ENCODE measurements at regions not wholly inside any gene's neighbourhood (a gene's known extent, or its start where the extent isn't known, plus 50 kb on each side); places are given as distances from the start of the nearest gene placed in this dataset.

DNA sequence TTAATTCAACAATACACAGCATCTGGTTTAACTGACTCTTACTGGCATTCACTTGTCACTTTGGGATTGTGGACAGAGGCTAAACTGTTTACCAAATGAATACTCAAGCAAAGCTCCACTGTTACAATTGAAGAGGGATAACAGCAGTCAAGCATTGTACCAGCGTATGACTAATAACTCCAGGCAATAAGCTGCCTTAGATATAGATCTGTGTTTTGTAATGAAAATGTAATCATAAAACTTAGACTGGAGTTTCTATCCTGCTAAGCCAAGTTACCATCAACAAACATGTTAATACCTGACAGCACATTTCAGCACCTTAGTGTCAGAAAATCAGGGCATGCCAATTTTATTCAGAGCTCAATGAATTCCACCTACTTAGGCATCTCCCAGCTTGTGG is 889.5 kb downstream of the EPHA4 start:
- Mint-ChIP-seq H3K4me1 (peaks cover 6% of the 10 kb centered on the region; the same call in 1 of the 2 replicates), H3K9me3 (no peaks in the 10 kb centered on the region), H3K27ac (no peak overlapping the region), H3K27me3 (ENCODE audit: low read depth) (no peaks in the 10 kb centered on the region), H3K36me3 (no peaks in the 10 kb centered on the region), H3K4me3 (no peak overlapping the region)
- ChIA-PET POLR2A (interaction anchor here (0.7 kb wide), 1 partner anchor 64 kb away, joined by 3 read pairs; no protein-coding TSS in a partner anchor), CTCF (no interaction called here)
- DNase-seq (ENCODE audit: low spot score) (no peak), ATAC-seq (no peak)
- no peak for TF ChIP-seq SMAD4 (CRISPR knock-in tag; IDR thresholded peaks at IDR 0.05)

GRCh38 chr2:220684099-220684498 is 888.0 kb downstream of the EPHA4 start:
- ChIA-PET CTCF (no interaction called here), POLR2A (no interaction called here)
- H3K27ac Mint-ChIP-seq, result no peak overlapping the region
- ATAC-seq (no peak), DNase-seq (ENCODE audit: low spot score) (no peak)
- H3K9me3 Mint-ChIP-seq, result peaks cover 6% of the 10 kb centered on the region
- H3K27me3 Mint-ChIP-seq (ENCODE audit: low read depth), result no peaks in the 10 kb centered on the region
- no peak overlapping the region for H3K4me3 Mint-ChIP-seq
- TF ChIP-seq, protein P1, sequence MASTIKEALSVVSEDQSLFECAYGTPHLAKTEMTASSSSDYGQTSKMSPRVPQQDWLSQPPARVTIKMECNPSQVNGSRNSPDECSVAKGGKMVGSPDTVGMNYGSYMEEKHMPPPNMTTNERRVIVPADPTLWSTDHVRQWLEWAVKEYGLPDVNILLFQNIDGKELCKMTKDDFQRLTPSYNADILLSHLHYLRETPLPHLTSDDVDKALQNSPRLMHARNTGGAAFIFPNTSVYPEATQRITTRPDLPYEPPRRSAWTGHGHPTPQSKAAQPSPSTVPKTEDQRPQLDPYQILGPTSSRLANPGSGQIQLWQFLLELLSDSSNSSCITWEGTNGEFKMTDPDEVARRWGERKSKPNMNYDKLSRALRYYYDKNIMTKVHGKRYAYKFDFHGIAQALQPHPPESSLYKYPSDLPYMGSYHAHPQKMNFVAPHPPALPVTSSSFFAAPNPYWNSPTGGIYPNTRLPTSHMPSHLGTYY (CRISPR knock-in tag; IDR thresholded peaks at IDR 0.05), result no peak
- TF ChIP-seq STAT6 (CRISPR knock-in tag; conservative IDR thresholded peaks at IDR 0.05; ENCODE audit: low read depth) (no peak), FOXP4 (CRISPR knock-in tag; IDR thresholded peaks at IDR 0.05) (no peak), IRF2 (CRISPR knock-in tag; IDR thresholded peaks at IDR 0.05; ENCODE audit: borderline replicate concordance, low read depth) (no peak), JAZF1 (CRISPR knock-in tag; IDR thresholded peaks at IDR 0.05) (no peak), ZNF671 (CRISPR knock-in tag; IDR thresholded peaks at IDR 0.05) (no peak)
- TF ChIP-seq, protein P2, sequence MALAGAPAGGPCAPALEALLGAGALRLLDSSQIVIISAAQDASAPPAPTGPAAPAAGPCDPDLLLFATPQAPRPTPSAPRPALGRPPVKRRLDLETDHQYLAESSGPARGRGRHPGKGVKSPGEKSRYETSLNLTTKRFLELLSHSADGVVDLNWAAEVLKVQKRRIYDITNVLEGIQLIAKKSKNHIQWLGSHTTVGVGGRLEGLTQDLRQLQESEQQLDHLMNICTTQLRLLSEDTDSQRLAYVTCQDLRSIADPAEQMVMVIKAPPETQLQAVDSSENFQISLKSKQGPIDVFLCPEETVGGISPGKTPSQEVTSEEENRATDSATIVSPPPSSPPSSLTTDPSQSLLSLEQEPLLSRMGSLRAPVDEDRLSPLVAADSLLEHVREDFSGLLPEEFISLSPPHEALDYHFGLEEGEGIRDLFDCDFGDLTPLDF (CRISPR knock-in tag; IDR thresholded peaks at IDR 0.05), result no peak
- H3K36me3 Mint-ChIP-seq, result no peaks in the 10 kb centered on the region
- peaks cover 6% of the 10 kb centered on the region; the same call in 1 of the 2 replicates for H3K4me1 Mint-ChIP-seq

GRCh38 chr2:220687231-220687843 is 884.8 kb downstream of the EPHA4 start:
- Mint-ChIP-seq H3K36me3 (peaks cover 5% of the 10 kb centered on the region), H3K9me3 (peaks cover 24% of the 10 kb centered on the region), H3K27ac (no peak overlapping the region), H3K4me3 (no peak overlapping the region), H3K27me3 (ENCODE audit: low read depth) (no peaks in the 10 kb centered on the region), H3K4me1 (peaks cover 6% of the 10 kb centered on the region; the same call in 1 of the 2 replicates)
- TF ChIP-seq, protein P3, sequence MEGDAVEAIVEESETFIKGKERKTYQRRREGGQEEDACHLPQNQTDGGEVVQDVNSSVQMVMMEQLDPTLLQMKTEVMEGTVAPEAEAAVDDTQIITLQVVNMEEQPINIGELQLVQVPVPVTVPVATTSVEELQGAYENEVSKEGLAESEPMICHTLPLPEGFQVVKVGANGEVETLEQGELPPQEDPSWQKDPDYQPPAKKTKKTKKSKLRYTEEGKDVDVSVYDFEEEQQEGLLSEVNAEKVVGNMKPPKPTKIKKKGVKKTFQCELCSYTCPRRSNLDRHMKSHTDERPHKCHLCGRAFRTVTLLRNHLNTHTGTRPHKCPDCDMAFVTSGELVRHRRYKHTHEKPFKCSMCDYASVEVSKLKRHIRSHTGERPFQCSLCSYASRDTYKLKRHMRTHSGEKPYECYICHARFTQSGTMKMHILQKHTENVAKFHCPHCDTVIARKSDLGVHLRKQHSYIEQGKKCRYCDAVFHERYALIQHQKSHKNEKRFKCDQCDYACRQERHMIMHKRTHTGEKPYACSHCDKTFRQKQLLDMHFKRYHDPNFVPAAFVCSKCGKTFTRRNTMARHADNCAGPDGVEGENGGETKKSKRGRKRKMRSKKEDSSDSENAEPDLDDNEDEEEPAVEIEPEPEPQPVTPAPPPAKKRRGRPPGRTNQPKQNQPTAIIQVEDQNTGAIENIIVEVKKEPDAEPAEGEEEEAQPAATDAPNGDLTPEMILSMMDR (IDR thresholded peaks at IDR 0.05), result peak; percentile 79
- TF ChIP-seq ZNF671 (CRISPR knock-in tag; IDR thresholded peaks at IDR 0.05), result no peak
- ATAC-seq (peak; percentile 83), DNase-seq (ENCODE audit: low spot score) (peak; percentile 74)
- ChIA-PET CTCF (interaction anchor here (1.0 kb wide), 1 partner anchor 26 kb away, joined by 3 read pairs; no protein-coding TSS in a partner anchor), POLR2A (no interaction called here)

All from WTC11 (cell line).